HL-60/S4 (cell line): ENCODE measurements at regions not wholly inside any gene's neighbourhood (a gene's known extent, or its start where the extent isn't known, plus 50 kb on each side); places are given as distances from the start of the nearest gene placed in this dataset.
"Not testable (repeated sequence)": the region's sequence is repeated elsewhere in the genome, so short reads cannot be mapped to it uniquely, and the experiment has no call there.

Source experiments
- in situ Hi-C: fragments of 300-500 bp; cut with MboI; formaldehyde crosslinking; loops from 2 replicates; pipeline ENCODE4 v1.14.3; 2022; ENCODE audit warnings: low sequenced_read_pairs

GRCh38 chr11:80257319-80258015 lies 816.6 kb upstream of the TENM4 start:
- in situ Hi-C loops: not testable (repeated sequence)

GRCh38 chr11:80255021-80255420 lies 814.2 kb upstream of the TENM4 start:
- in situ Hi-C loops: no loop called here

GRCh38 chr11:80241766-80242165 lies 800.9 kb upstream of the TENM4 start:
- in situ Hi-C loops: no loop called here

GRCh38 chr11:80240245-80240644 lies 799.4 kb upstream of the TENM4 start:
- in situ Hi-C loops: no loop called here

- in situ Hi-C loops: no loop called here
Measured at GRCh38 chr11:80239217-80239616, 798.4 kb upstream of the TENM4 start.

GRCh38 chr11:80227915-80228314 lies 787.1 kb upstream of the TENM4 start:
- in situ Hi-C loops: no loop called here

- in situ Hi-C loops: no loop called here
Measured at GRCh38 chr11:80214413-80214812, 773.6 kb upstream of the TENM4 start.

- in situ Hi-C loops: no loop called here
Measured at GRCh38 chr11:80211673-80212072, 770.8 kb upstream of the TENM4 start.

- in situ Hi-C loops: no loop called here
Measured at GRCh38 chr11:80204021-80204420, 763.2 kb upstream of the TENM4 start.

- in situ Hi-C loops: no loop called here
Measured at GRCh38 chr11:80196932-80197554, 756.2 kb upstream of the TENM4 start.

GRCh38 chr11:80196041-80196440 lies 755.2 kb upstream of the TENM4 start:
- in situ Hi-C loops: no loop called here

- in situ Hi-C loops: no loop called here
Measured at GRCh38 chr11:80194625-80195024, 753.8 kb upstream of the TENM4 start.

- in situ Hi-C loops: no loop called here
Measured at GRCh38 chr11:80194016-80194415, 753.2 kb upstream of the TENM4 start.

GRCh38 chr11:80188076-80188627 lies 747.3 kb upstream of the TENM4 start:
- in situ Hi-C loops: no loop called here

GRCh38 chr11:80186692-80187091 lies 745.9 kb upstream of the TENM4 start:
- in situ Hi-C loops: no loop called here

GRCh38 chr11:80182901-80183300 lies 742.1 kb upstream of the TENM4 start:
- in situ Hi-C loops: no loop called here

- in situ Hi-C loops: no loop called here
Measured at GRCh38 chr11:80173371-80174136, 732.7 kb upstream of the TENM4 start.

- in situ Hi-C loops: no loop called here
Measured at GRCh38 chr11:80168796-80169195, 728.0 kb upstream of the TENM4 start.

GRCh38 chr11:80167766-80168165 lies 726.9 kb upstream of the TENM4 start:
- in situ Hi-C loops: no loop called here

- in situ Hi-C loops: no loop called here
Measured at GRCh38 chr11:80165744-80166143, 724.9 kb upstream of the TENM4 start.

GRCh38 chr11:80163441-80163840 lies 722.6 kb upstream of the TENM4 start:
- in situ Hi-C loops: no loop called here

GRCh38 chr11:80163011-80163410 lies 722.2 kb upstream of the TENM4 start:
- in situ Hi-C loops: no loop called here
